Nephron (organoid): ENCODE measurements at regions not wholly inside any gene's neighbourhood (a gene's known extent, or its start where the extent isn't known, plus 50 kb on each side); places are given as distances from the start of the nearest gene placed in this dataset.
A peak's percentile ranks its signal among the peaks of the same experiment; 100 is the strongest.
"Not testable (repeated sequence)": the region's sequence is repeated elsewhere in the genome, so short reads cannot be mapped to it uniquely, and the experiment has no call there.

Source experiments
- H3K27ac Mint-ChIP-seq, 3 experiments: 2 replicates each; pipeline ENCODE4 v1.8.0; 2020; ENCODE audit warnings: mixed read lengths in 3 of 3, mild to moderate bottlenecking in 2 of 3, moderate library complexity in 1 of 3
- H3K27me3 Mint-ChIP-seq: 2 replicates; pipeline ENCODE4 v1.8.0; 2021; ENCODE audit warnings: low read depth, mild to moderate bottlenecking, moderate library complexity, mixed read lengths
- H3K36me3 Mint-ChIP-seq: 2 replicates; pipeline ENCODE4 v1.8.0; 2020; ENCODE audit warnings: low read depth, mixed read lengths
- H3K4me1 Mint-ChIP-seq: 2 replicates; pipeline ENCODE4 v1.8.0; 2020; ENCODE audit warnings: mixed read lengths
- H3K4me3 Mint-ChIP-seq, 3 experiments: 2 replicates each; pipeline ENCODE4 v1.8.0; 2020; ENCODE audit warnings: mild to moderate bottlenecking in 3 of 3, mixed read lengths in 3 of 3, moderate library complexity in 2 of 3
- H3K9me3 Mint-ChIP-seq: 2 replicates; pipeline ENCODE4 v1.8.0; 2020; ENCODE audit warnings: mixed read lengths
- CTCF ChIP-seq, 3 experiments: fragments of 200-600 bp; sonication (generic); IDR thresholded peaks; one replicate each; pipeline ENCODE4 v1.5.0; 2021; ENCODE audit warnings: antibody characterized with exemption in 3 of 3; ENCODE audit not compliant: unreplicated experiment in 3 of 3

DNA sequence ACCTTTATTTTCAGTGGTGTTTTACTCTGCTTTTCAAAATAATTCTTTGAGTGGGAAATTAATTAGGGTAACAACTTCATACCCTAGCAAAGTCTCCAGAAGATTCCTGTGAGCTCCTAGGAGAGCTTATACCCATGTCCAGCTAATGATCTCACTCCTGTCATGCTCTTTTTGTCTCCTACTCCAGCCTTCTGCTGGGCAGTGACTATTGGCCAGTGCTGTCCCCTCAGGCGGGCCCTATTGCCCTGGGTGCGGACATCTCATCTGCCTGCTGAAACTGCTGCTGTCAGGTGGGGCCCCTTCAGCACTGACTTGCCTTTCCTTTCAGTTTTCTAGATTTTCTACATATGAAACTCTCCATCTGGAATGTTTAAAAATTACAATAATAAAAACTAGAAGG lies 80.3 kb downstream of the EBLN1 start:
- H3K27me3 Mint-ChIP-seq: no peaks in the 10 kb centered on the region
- no peak for TF ChIP-seq CTCF (IDR thresholded peaks at IDR 0.05; ENCODE audit: unreplicated experiment in 3 of 3)
- peaks cover 14% of the 10 kb centered on the region for H3K4me1 Mint-ChIP-seq
- H3K27ac Mint-ChIP-seq: no peak overlapping the region
- no peaks in the 10 kb centered on the region for H3K9me3 Mint-ChIP-seq
- no peaks in the 10 kb centered on the region for H3K36me3 Mint-ChIP-seq
- H3K4me3 Mint-ChIP-seq: no peak overlapping the region

DNA sequence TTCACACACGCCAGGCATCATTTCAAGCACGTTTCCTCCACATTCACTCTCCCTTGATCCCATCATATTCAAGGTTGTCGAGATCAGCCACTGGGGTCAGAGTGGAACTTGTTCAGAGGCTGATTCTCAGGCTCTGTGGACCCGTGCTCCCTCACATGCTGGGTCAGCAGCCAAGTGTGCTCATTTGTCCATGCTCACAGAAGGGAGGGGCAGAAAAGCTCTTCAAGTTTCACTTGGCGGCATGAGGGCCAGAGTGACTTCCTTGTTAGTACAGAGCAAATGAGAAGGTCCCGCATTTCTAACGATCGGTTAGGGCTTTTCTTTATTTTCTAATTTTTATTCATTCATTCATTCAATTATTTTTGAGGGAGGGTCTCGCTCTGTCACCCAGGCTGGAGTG lies 82.2 kb downstream of the EBLN1 start:
- H3K27me3 Mint-ChIP-seq: no peaks in the 10 kb centered on the region
- peaks cover 14% of the 10 kb centered on the region for H3K4me1 Mint-ChIP-seq
- no peak overlapping the region for H3K27ac Mint-ChIP-seq
- H3K9me3 Mint-ChIP-seq: no peaks in the 10 kb centered on the region
- TF ChIP-seq CTCF (IDR thresholded peaks at IDR 0.05; ENCODE audit: unreplicated experiment in 3 of 3): no peak
- no peaks in the 10 kb centered on the region for H3K36me3 Mint-ChIP-seq
- H3K4me3 Mint-ChIP-seq: no peak overlapping the region

- Mint-ChIP-seq H3K4me1 (peaks cover 14% of the 10 kb centered on the region), H3K36me3 (peaks cover 6% of the 10 kb centered on the region), H3K4me3 (no peak overlapping the region), H3K27ac (peak overlapping the region; percentile 2 to 61 (median 42)), H3K9me3 (peaks cover 7% of the 10 kb centered on the region), H3K27me3 (no peaks in the 10 kb centered on the region)
- TF ChIP-seq CTCF (IDR thresholded peaks at IDR 0.05; ENCODE audit: unreplicated experiment in 3 of 3): no peak
Observed at GRCh38 chr10:22133749-22134624, 83.8 kb downstream of the EBLN1 start.

- H3K4me3 Mint-ChIP-seq, H3K27me3 Mint-ChIP-seq, H3K9me3 Mint-ChIP-seq, H3K27ac Mint-ChIP-seq, H3K36me3 Mint-ChIP-seq: not testable (repeated sequence)
- H3K4me1 Mint-ChIP-seq: peaks cover 14% of the 10 kb centered on the region
Observed at GRCh38 chr10:22130824-22131223, 87.0 kb downstream of the EBLN1 start.

- Mint-ChIP-seq H3K4me1 (peaks cover 14% of the 10 kb centered on the region), H3K4me3 (peak overlapping the region in 2 of 3 experiments; percentile 26 to 43), H3K27ac (peak overlapping the region in 1 of 3 experiments; percentile 78)
- H3K9me3 Mint-ChIP-seq, H3K27me3 Mint-ChIP-seq, H3K36me3 Mint-ChIP-seq: not testable (repeated sequence)
Observed at GRCh38 chr10:22129612-22130011, 88.2 kb downstream of the EBLN1 start.

DNA sequence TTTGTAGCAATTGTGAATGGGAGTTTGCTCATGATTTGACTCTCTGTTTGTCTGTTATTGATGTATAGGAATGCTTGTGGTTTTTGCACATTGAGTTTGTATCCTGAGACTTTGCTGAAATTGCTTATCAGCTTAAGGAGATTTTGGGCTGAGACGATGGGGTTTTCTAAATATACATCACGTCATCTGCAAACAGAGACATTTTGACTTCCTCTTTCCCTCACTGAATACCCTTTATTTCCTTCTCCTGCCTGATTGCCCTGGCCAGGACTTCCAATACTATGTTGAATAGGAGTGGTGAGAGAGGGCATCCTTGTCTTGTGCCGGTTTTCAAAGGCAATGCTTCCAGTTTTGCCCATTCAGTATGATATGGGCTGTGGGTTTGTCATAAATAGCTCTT lies 96.6 kb downstream of the EBLN1 start:
- H3K4me1 Mint-ChIP-seq, H3K27me3 Mint-ChIP-seq, H3K4me3 Mint-ChIP-seq, H3K27ac Mint-ChIP-seq, H3K36me3 Mint-ChIP-seq: not testable (repeated sequence)
- peaks cover 26% of the 10 kb centered on the region for H3K9me3 Mint-ChIP-seq

DNA sequence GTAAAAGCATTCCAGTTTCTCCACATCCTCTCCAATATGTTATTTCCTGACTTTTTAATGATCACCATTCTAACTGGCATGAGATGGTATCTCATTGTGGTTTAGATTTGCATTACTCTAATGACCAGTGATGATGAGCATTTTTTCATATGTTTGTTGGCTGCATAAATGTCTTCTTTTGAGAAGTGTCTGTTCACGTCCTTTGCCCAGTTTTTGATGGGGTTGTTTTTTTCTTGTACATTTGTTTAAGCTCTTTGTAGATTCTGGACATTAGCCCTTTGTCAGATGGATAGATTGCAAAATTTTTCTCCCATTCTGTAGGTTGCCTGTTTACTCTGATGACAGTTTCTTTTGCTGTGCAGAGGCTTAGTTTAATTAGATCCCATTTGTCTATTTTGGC lies 97.7 kb downstream of the EBLN1 start:
- not testable (repeated sequence) for H3K4me1 Mint-ChIP-seq, H3K27ac Mint-ChIP-seq, H3K4me3 Mint-ChIP-seq, H3K27me3 Mint-ChIP-seq, H3K36me3 Mint-ChIP-seq
- peaks cover 26% of the 10 kb centered on the region for H3K9me3 Mint-ChIP-seq

- H3K4me3 Mint-ChIP-seq, H3K27me3 Mint-ChIP-seq, H3K36me3 Mint-ChIP-seq: not testable (repeated sequence)
Observed at GRCh38 chr10:22119575-22119974, 98.2 kb downstream of the EBLN1 start.

More at GRCh38 chr10:22119575-22119974, 98.2 kb downstream of the EBLN1 start:
- not testable (repeated sequence) for H3K4me1 Mint-ChIP-seq, H3K27ac Mint-ChIP-seq
- peaks cover 26% of the 10 kb centered on the region for H3K9me3 Mint-ChIP-seq
